Esophagus squamous epithelium (tissue), 4 donors: ENCODE measurements at regions not wholly inside any gene's neighbourhood (a gene's known extent, or its start where the extent isn't known, plus 50 kb on each side); places are given as distances from the start of the nearest gene placed in this dataset.

Experiments used
- CTCF ChIP-seq, 6 experiments: fragments of 450-650 bp in 4 of 6; fragments of 200-600 bp in 2 of 6; sonication (generic) in 2 of 6; IDR thresholded peaks; one replicate each; pipeline ENCODE4 v1.5.1; 2016 to 2019; ENCODE audit warnings: antibody characterized with exemption in 6 of 6, mild to moderate bottlenecking in 4 of 6, moderate library complexity in 4 of 6
- POLR2A ChIP-seq, 4 donors: fragments of 450-650 bp; IDR thresholded peaks; one replicate each; pipeline ENCODE4 v1.6.1; 2017; ENCODE audit warnings: antibody characterized with exemption in 4 of 4, mild to moderate bottlenecking in 4 of 4, moderate library complexity in 3 of 4

GRCh38 chr18:77199707-77200106, 49.9 kb upstream of the GALR1 start:
- TF ChIP-seq CTCF (IDR thresholded peaks at IDR 0.05): no peak
- no peak for TF ChIP-seq POLR2A (IDR thresholded peaks at IDR 0.05)
